AG04449 (cell line): ENCODE measurements at regions not wholly inside any gene's neighbourhood (a gene's known extent, or its start where the extent isn't known, plus 50 kb on each side); places are given as distances from the start of the nearest gene placed in this dataset.

Experiments used
- CTCF ChIA-PET: fragments of 350-600 bp; formaldehyde crosslinking; extraction: SDS; loops from one replicate; lab custom pipeline; 2021; ENCODE audit warnings: antibody characterized with exemption; lab: Yijun Ruan, JAX
- POLR2A ChIA-PET: fragments of 400-600, 350-600 bp; formaldehyde crosslinking; extraction: SDS; loops from one replicate; lab custom pipeline; 2020; ENCODE audit warnings: antibody characterized with exemption, inconsistent platforms; lab: Yijun Ruan, JAX
- DNase-seq: peaks from one replicate; pipeline ENCODE4 v3.0.0-alpha.2; 2010; ENCODE audit warnings: low read depth, low spot score
- H3K4me3 ChIP-seq: 2 replicates; pipeline ENCODE4 v1.5.1; 2011; ENCODE audit warnings: low read depth, mild to moderate bottlenecking, control low read depth, low read length
- CTCF ChIP-seq: IDR thresholded peaks from one replicate; pipeline ENCODE4 v1.5.1; 2011; ENCODE audit warnings: mild to moderate bottlenecking, moderate library complexity, low read length, control low read depth, inconsistent platforms; ENCODE audit not compliant: insufficient read depth; ENCODE audit errors: missing control alignments

GRCh38 chr5:89988129-89988810, 421.3 kb downstream of the CETN3 start:
- no peak for DNase-seq
- POLR2A ChIA-PET: no interaction called here
- no peak for TF ChIP-seq CTCF
- CTCF ChIA-PET: interaction anchor here (1.1 kb wide), 1 partner anchor 15 kb away, joined by 4 read pairs; no protein-coding TSS in a partner anchor
- no peak overlapping the region for H3K4me3 ChIP-seq

- H3K4me3 ChIP-seq: no peak overlapping the region
- DNase-seq: no peak
- TF ChIP-seq CTCF: no peak
- ChIA-PET CTCF (no interaction called here), POLR2A (no interaction called here)
These were observed 426.3 kb downstream of the CETN3 start for GRCh38 chr5:89983216-89983615.

- POLR2A ChIA-PET: no interaction called here
- no peak for TF ChIP-seq CTCF
- H3K4me3 ChIP-seq: no peak overlapping the region
- DNase-seq: no peak
- CTCF ChIA-PET: interaction anchor here (1.3 to 1.6 kb wide), 3 partner anchors 9 to 283 kb away, joined by 3 to 4 read pairs (median 4); no protein-coding TSS in a partner anchor
These were observed 427.4 kb downstream of the CETN3 start for GRCh38 chr5:89981878-89982773.

GRCh38 chr5:89981021-89981420, 428.5 kb downstream of the CETN3 start:
- TF ChIP-seq CTCF: no peak
- ChIA-PET POLR2A (no interaction called here), CTCF (interaction anchor here (1.5 to 1.6 kb wide), 2 partner anchors 8 to 180 kb away, joined by 3 to 4 read pairs; no protein-coding TSS in a partner anchor)
- H3K4me3 ChIP-seq: no peak overlapping the region
- no peak for DNase-seq

GRCh38 chr5:89973516-89973915, 436.0 kb downstream of the CETN3 start:
- DNase-seq: no peak
- no peak overlapping the region for H3K4me3 ChIP-seq
- no peak for TF ChIP-seq CTCF
- CTCF ChIA-PET: interaction anchor here (1.2 kb wide), 2 partner anchors 8 to 16 kb away, joined by 4 read pairs; no protein-coding TSS in a partner anchor
- POLR2A ChIA-PET: no interaction called here

GRCh38 chr5:89972901-89973300, 436.7 kb downstream of the CETN3 start:
- POLR2A ChIA-PET: no interaction called here
- CTCF ChIA-PET: interaction anchor here (1.2 kb wide), 2 partner anchors 9 to 16 kb away, joined by 4 read pairs; no protein-coding TSS in a partner anchor
- no peak for DNase-seq
- no peak overlapping the region for H3K4me3 ChIP-seq
- no peak for TF ChIP-seq CTCF
